K562 (cell line): ENCODE measurements at regions not wholly inside any gene's neighbourhood (a gene's known extent, or its start where the extent isn't known, plus 50 kb on each side); places are given as distances from the start of the nearest gene placed in this dataset.

Experiments
- BACH1 ChIP-seq: fragments of 200-800 bp; sonication (Bioruptor generic); IDR thresholded peaks from 2 replicates; pipeline ENCODE4 v1.6.1; 2016; ENCODE audit warnings: missing genetic modification characterization, missing compliant biosample characterization
- FOSL1 ChIP-seq: fragments of 200-800 bp; sonication (Bioruptor generic); conservative IDR thresholded peaks from 2 replicates; pipeline ENCODE4 v1.6.1; 2016; ENCODE audit warnings: missing genetic modification characterization, missing compliant biosample characterization
- HMG20B ChIP-seq: fragments of 250-450 bp; sonication (Bioruptor Pico); IDR thresholded peaks from 2 replicates; pipeline ENCODE4 v1.5.0; 2021; ENCODE audit warnings: mild to moderate bottlenecking
- NCOA4 ChIP-seq: fragments of 450-650 bp; IDR thresholded peaks from 2 replicates; pipeline ENCODE4 v1.6.1; 2018; ENCODE audit warnings: mild to moderate bottlenecking; ENCODE audit not compliant: partially characterized antibody
- SIX5 ChIP-seq, 2 experiments: IDR thresholded peaks; 2 replicates each; pipeline ENCODE4 v1.6.1; 2011; ENCODE audit warnings: low read length in 2 of 2, borderline replicate concordance in 1 of 2, low read depth in 1 of 2, mild to moderate bottlenecking in 1 of 2, moderate library complexity in 1 of 2; ENCODE audit not compliant: insufficient read depth in 1 of 2
- SREBF2 ChIP-seq: sonication (generic); formaldehyde crosslinking; IDR thresholded peaks from 2 replicates; pipeline ENCODE4 v1.4.0; 2020; ENCODE audit warnings: mild to moderate bottlenecking, missing genetic modification reagents
- SRSF1 ChIP-seq: fragments of 200-400 bp; formaldehyde crosslinking; IDR thresholded peaks from 2 replicates; pipeline ENCODE4 v1.6.1; 2017; ENCODE audit warnings: mild to moderate bottlenecking, low read depth, low read length, moderate library complexity
- ZNF146 ChIP-seq: IDR thresholded peaks from one replicate; pipeline ENCODE4 v1.6.1; 2018; ENCODE audit warnings: missing compliant biosample characterization; ENCODE audit not compliant: unreplicated experiment
- ZNF3 ChIP-seq: fragments of 250-450 bp; sonication (Bioruptor Pico); IDR thresholded peaks from 2 replicates; pipeline ENCODE4 v1.5.0; 2021; ENCODE audit warnings: mild to moderate bottlenecking, moderate library complexity
- TF ChIP-seq, protein P1 (sequence below): fragments of 200-600 bp; sonication (generic); IDR thresholded peaks from one replicate; pipeline ENCODE4 v1.6.1; 2012; ENCODE audit warnings: mild to moderate bottlenecking, low read depth, low read length, inconsistent platforms
- TF ChIP-seq, protein P2 (sequence below): fragments of 450-650 bp; IDR thresholded peaks from 2 replicates; pipeline ENCODE4 v1.6.1; 2016; ENCODE audit warnings: antibody characterized with exemption
- TF ChIP-seq, protein P3 (sequence below): fragments of 250-450 bp; sonication (Bioruptor Pico); IDR thresholded peaks from 2 replicates; pipeline ENCODE4 v1.8.0; 2022; ENCODE audit warnings: moderate library complexity, mild to moderate bottlenecking, inconsistent platforms
- TF ChIP-seq, protein P4 (sequence below): sonication (generic); formaldehyde crosslinking; IDR thresholded peaks from 2 replicates; pipeline ENCODE4 v1.8.1; 2023; ENCODE audit warnings: mild to moderate bottlenecking, missing genetic modification reagents

DNA sequence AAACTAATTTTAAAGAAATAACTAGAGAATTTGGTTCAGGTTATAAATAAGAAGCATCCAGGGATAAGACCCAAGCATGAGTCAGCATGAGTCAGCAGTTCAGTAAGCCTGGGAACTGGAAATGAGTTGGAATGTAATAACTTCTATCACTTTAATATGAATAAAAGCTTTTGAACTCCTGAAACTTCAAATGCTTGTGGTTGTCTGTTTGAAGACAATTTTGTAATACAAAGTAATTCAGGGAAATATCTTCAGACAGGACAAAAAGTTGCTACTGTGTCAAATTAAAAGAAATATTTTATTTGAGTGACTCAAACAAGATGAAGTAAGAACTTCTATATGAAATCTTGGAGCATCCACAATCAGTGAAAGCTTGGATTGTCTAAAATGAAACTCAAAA, 331.2 kb upstream of the DAB2 start (continued):
- TF ChIP-seq, protein P1, sequence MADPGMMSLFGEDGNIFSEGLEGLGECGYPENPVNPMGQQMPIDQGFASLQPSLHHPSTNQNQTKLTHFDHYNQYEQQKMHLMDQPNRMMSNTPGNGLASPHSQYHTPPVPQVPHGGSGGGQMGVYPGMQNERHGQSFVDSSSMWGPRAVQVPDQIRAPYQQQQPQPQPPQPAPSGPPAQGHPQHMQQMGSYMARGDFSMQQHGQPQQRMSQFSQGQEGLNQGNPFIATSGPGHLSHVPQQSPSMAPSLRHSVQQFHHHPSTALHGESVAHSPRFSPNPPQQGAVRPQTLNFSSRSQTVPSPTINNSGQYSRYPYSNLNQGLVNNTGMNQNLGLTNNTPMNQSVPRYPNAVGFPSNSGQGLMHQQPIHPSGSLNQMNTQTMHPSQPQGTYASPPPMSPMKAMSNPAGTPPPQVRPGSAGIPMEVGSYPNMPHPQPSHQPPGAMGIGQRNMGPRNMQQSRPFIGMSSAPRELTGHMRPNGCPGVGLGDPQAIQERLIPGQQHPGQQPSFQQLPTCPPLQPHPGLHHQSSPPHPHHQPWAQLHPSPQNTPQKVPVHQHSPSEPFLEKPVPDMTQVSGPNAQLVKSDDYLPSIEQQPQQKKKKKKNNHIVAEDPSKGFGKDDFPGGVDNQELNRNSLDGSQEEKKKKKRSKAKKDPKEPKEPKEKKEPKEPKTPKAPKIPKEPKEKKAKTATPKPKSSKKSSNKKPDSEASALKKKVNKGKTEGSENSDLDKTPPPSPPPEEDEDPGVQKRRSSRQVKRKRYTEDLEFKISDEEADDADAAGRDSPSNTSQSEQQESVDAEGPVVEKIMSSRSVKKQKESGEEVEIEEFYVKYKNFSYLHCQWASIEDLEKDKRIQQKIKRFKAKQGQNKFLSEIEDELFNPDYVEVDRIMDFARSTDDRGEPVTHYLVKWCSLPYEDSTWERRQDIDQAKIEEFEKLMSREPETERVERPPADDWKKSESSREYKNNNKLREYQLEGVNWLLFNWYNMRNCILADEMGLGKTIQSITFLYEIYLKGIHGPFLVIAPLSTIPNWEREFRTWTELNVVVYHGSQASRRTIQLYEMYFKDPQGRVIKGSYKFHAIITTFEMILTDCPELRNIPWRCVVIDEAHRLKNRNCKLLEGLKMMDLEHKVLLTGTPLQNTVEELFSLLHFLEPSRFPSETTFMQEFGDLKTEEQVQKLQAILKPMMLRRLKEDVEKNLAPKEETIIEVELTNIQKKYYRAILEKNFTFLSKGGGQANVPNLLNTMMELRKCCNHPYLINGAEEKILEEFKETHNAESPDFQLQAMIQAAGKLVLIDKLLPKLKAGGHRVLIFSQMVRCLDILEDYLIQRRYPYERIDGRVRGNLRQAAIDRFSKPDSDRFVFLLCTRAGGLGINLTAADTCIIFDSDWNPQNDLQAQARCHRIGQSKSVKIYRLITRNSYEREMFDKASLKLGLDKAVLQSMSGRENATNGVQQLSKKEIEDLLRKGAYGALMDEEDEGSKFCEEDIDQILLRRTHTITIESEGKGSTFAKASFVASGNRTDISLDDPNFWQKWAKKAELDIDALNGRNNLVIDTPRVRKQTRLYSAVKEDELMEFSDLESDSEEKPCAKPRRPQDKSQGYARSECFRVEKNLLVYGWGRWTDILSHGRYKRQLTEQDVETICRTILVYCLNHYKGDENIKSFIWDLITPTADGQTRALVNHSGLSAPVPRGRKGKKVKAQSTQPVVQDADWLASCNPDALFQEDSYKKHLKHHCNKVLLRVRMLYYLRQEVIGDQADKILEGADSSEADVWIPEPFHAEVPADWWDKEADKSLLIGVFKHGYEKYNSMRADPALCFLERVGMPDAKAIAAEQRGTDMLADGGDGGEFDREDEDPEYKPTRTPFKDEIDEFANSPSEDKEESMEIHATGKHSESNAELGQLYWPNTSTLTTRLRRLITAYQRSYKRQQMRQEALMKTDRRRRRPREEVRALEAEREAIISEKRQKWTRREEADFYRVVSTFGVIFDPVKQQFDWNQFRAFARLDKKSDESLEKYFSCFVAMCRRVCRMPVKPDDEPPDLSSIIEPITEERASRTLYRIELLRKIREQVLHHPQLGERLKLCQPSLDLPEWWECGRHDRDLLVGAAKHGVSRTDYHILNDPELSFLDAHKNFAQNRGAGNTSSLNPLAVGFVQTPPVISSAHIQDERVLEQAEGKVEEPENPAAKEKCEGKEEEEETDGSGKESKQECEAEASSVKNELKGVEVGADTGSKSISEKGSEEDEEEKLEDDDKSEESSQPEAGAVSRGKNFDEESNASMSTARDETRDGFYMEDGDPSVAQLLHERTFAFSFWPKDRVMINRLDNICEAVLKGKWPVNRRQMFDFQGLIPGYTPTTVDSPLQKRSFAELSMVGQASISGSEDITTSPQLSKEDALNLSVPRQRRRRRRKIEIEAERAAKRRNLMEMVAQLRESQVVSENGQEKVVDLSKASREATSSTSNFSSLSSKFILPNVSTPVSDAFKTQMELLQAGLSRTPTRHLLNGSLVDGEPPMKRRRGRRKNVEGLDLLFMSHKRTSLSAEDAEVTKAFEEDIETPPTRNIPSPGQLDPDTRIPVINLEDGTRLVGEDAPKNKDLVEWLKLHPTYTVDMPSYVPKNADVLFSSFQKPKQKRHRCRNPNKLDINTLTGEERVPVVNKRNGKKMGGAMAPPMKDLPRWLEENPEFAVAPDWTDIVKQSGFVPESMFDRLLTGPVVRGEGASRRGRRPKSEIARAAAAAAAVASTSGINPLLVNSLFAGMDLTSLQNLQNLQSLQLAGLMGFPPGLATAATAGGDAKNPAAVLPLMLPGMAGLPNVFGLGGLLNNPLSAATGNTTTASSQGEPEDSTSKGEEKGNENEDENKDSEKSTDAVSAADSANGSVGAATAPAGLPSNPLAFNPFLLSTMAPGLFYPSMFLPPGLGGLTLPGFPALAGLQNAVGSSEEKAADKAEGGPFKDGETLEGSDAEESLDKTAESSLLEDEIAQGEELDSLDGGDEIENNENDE, result no peak
- TF ChIP-seq ZNF3 (CRISPR knock-in tag), result no peak
- TF ChIP-seq SREBF2 (CRISPR knock-in tag), result no peak
- TF ChIP-seq BACH1, result peak; percentile 95
- TF ChIP-seq, protein P2, sequence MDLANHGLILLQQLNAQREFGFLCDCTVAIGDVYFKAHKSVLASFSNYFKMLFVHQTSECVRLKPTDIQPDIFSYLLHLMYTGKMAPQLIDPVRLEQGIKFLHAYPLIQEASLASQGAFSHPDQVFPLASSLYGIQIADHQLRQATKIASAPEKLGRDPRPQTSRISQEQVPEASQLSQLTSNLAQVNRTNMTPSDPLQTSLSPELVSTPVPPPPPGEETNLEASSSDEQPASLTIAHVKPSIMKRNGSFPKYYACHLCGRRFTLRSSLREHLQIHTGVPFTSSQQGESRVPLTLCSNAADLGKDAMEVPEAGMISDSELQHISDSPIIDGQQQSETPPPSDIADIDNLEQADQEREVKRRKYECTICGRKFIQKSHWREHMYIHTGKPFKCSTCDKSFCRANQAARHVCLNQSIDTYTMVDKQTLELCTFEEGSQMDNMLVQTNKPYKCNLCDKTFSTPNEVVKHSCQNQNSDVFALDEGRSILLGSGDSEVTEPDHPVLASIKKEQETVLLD, result no peak
- TF ChIP-seq, protein P3, sequence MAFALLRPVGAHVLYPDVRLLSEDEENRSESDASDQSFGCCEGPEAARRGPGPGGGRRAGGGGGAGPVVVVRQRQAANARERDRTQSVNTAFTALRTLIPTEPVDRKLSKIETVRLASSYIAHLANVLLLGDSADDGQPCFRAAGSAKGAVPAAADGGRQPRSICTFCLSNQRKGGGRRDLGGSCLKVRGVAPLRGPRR (CRISPR knock-in tag), result no peak
- TF ChIP-seq NCOA4, result no peak
- peak; percentile 72 for TF ChIP-seq FOSL1 (tag)
- TF ChIP-seq, protein P4, sequence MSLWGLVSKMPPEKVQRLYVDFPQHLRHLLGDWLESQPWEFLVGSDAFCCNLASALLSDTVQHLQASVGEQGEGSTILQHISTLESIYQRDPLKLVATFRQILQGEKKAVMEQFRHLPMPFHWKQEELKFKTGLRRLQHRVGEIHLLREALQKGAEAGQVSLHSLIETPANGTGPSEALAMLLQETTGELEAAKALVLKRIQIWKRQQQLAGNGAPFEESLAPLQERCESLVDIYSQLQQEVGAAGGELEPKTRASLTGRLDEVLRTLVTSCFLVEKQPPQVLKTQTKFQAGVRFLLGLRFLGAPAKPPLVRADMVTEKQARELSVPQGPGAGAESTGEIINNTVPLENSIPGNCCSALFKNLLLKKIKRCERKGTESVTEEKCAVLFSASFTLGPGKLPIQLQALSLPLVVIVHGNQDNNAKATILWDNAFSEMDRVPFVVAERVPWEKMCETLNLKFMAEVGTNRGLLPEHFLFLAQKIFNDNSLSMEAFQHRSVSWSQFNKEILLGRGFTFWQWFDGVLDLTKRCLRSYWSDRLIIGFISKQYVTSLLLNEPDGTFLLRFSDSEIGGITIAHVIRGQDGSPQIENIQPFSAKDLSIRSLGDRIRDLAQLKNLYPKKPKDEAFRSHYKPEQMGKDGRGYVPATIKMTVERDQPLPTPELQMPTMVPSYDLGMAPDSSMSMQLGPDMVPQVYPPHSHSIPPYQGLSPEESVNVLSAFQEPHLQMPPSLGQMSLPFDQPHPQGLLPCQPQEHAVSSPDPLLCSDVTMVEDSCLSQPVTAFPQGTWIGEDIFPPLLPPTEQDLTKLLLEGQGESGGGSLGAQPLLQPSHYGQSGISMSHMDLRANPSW, result no peak
- no peak for TF ChIP-seq ZNF146
- no peak for TF ChIP-seq SIX5 (IDR thresholded peaks at IDR 0.05; ENCODE audit: borderline replicate concordance in 1 of 2, insufficient read depth in 1 of 2, low read depth in 1 of 2, low read length in 2 of 2)
- no peak for TF ChIP-seq SRSF1
- TF ChIP-seq HMG20B (CRISPR knock-in tag), result no peak
